GM19397 (cell line): ENCODE measurements at regions not wholly inside any gene's neighbourhood (a gene's known extent, or its start where the extent isn't known, plus 50 kb on each side); places are given as distances from the start of the nearest gene placed in this dataset.

Experiments
- ATAC-seq: cut with Tn5 transposase; IDR thresholded peaks from one replicate; pipeline ENCODE4 v1.9.1; 2021; ENCODE audit warnings: mild to moderate bottlenecking, moderate library complexity; ENCODE audit not compliant: unreplicated experiment

DNA sequence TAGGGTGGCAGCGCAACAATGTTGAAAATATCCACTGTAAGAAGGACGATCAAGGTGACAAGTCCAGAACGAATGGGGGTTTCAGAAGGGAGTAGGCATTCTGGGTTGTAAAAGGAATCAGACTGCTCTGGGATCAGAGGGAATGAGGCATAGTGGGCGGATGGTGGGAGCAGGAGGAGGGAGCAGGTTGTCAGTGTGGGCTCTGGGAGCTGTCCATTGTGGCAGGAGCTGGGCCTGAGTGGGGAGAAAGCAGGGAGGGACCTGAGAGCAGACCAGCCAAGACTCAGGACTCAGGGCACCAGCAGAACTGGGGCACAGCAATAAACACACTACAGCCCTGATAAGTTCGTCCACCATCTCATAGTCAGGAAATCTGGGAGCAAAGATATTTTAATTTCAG is 292.6 kb upstream of the MKI67 start:
- no peak for ATAC-seq

DNA sequence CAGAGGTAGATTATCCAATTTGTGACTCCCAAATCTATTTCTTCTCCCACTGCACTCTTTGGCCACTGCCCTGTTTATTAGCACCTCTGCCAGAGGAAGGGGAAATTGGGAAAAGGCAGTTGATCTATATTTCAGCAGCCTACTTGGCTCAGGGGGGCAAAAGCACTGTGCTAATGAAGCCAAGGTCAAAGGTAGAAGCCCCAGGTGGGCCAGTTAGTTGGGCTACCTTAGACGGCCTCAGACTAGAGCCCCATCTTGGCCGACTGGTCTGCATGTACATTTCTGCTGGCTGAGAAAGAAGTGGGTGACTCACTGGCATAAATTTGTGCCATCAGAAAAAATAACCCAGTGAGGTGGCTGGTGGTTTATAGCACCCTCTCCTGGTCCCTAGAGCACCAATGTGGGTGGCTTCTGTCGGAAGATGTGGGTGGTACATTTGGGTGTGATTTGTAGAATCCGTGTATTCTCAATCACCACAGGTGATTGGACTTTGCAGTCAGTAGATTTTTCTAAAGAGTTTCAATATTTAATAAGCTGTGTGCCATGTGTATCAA is 293.3 kb upstream of the MKI67 start:
- no peak for ATAC-seq

GRCh38 chr10:128420623-128421022 is 294.4 kb upstream of the MKI67 start:
- no peak for ATAC-seq

GRCh38 chr10:128421371-128422160 is 295.3 kb upstream of the MKI67 start:
- no peak for ATAC-seq

GRCh38 chr10:128422190-128422589 is 296.0 kb upstream of the MKI67 start:
- no peak for ATAC-seq

DNA sequence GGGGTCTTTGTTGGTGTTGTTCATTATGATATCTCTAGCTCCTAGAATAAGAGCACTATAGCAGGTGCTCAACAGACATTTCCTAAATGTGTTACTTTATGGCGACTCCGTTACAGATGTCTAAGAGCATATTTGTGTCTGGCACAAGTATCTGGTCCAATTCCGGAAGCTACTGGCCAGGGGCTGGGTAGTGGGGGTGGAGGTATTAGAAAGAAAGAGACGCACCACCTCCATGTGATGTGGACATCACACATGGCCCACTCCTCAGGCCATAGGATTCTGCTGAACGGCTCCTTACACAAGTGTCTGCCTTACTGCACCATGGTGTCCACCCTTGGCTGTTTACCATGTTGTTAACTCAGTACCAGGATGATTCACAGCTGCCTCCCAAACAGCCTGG is 296.8 kb upstream of the MKI67 start:
- no peak for ATAC-seq

DNA sequence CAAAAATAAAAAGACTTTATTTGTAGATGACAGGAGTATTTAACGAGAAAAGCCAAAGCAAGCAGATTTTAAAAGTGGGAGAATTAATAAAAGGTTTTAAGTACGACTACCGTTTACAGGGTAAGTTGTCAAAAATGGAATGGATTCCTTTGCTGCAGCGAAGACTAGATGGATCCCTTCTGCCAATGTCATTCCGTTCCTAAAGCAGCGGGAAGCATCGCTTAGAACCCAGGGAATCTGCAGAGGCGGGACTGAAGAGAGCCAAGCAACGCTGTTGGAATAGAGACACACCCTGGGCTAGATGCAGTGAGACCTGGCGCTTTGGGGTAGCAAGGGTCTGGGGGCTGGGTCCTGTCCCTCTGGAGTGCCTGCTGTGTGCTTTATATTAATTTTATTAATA is 303.1 kb upstream of the MKI67 start:
- no peak for ATAC-seq

- no peak for ATAC-seq
Observed at GRCh38 chr10:128429835-128430513, 303.8 kb upstream of the MKI67 start.

GRCh38 chr10:128431083-128431482 is 304.9 kb upstream of the MKI67 start:
- ATAC-seq: no peak

DNA sequence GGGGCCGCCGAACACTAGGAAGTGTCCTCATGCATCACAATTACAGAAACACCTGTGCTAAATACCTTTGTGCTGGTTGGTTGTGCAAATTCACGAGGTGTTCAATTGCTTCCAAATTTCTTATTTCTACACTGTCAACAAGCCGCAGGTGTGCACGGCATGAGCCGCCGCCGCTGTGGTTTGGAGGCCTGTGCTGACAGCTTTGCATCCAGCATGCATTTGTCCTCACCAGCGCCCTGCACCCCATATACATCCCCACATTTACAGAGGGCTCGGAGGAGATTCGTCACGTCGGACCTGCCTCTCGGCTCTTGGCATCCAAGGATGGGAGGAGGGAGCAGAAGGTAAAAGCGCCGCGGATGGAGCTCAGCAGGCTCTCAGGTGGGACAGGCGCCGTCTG is 305.3 kb upstream of the MKI67 start:
- ATAC-seq: no peak

DNA sequence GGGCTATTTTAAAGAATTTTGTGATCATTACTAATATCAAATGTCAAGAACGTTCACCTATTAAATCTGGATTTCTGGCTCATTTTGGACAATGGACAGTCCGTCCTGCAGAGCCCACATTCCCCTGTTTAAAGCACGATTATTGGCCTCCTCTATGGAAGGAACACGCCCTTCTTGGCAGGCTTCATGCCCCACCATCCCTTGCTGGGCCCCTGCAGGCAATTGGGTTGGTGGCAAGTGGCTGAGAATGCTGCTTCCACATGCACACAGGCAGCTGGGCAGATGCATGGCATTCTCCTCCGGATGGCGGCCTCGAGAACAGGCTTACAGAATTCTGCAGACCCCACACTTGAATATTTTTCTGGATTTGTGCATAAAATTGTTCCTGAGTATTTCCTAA is 305.8 kb upstream of the MKI67 start:
- ATAC-seq: no peak

GRCh38 chr10:128432423-128432822 is 306.2 kb upstream of the MKI67 start:
- ATAC-seq: no peak

DNA sequence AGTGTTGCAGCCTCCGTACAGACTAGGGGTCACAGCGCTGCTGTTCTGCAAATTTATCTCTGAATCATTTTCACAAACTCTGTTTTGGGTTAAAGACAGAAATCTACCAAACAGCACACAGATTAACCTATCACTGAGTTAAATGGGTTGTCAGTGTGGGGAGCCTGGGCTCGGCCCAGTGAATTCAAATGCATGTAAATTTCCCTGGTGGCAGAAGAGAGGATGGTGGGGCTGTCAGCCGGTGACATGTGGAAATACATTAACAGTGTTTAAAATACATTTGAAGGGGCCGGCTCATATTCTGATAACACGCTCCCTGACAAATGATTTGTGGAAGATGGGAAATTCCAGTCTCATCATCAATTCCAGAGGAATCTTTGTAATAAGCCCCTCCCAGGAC is 309.6 kb upstream of the MKI67 start:
- ATAC-seq: no peak

DNA sequence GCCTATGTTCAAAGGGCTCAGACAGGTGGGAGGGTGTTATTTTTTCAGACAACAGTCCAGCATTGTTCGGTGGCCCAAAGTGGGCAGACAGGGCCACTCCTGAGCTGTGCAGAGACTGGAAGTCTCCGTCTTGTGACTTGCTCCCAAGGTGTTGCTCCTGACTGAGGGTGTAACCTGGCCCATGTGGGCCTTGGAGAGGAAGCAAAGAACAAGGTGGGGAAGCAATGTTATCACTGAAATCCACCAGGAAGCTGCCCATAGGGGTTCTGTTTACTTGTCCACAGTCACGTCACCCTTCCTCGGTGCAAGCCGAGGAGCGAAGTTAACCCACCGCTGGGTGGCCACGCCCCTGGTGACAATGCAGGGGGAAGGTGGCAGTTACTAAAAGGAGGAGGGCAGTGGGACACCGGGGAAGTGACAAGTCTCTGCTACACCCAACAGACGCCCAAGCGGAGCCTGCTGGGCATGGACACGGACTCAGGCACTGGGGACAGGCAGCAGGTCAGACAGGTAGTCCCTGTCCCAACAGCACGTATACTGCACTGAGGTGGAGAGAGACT is 311.6 kb upstream of the MKI67 start:
- no peak for ATAC-seq

DNA sequence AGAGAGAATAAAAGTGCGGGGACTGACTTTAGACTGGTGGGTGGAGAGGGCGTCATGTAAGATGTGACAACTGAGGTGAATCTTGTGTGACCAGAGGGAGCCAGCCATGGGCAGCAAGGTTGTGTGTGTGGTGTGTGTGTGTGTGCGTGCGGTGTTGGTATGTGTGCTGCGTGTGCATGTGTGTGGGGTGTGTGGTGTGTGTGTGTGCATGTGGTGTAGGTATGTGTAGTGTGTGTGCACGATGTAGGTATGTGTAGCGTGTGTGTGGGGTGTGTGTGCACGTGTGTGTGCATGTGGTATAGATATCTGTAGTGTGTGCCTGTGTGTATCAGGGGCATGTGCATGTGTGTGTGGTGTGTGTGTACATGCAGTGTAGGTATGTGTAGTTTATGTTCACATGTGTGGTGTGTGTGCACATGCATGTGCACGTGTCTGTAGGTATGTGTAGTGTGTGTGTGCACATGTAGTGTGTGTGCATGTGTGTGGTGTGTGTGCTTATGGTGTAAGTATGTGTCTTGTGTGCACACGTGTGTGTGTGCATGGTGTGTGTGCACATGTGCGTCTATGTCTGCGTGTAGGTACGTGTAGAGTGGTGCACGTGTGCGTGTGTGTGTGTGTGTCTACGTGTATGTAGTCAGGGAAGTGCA is 312.3 kb upstream of the MKI67 start:
- ATAC-seq: no peak

DNA sequence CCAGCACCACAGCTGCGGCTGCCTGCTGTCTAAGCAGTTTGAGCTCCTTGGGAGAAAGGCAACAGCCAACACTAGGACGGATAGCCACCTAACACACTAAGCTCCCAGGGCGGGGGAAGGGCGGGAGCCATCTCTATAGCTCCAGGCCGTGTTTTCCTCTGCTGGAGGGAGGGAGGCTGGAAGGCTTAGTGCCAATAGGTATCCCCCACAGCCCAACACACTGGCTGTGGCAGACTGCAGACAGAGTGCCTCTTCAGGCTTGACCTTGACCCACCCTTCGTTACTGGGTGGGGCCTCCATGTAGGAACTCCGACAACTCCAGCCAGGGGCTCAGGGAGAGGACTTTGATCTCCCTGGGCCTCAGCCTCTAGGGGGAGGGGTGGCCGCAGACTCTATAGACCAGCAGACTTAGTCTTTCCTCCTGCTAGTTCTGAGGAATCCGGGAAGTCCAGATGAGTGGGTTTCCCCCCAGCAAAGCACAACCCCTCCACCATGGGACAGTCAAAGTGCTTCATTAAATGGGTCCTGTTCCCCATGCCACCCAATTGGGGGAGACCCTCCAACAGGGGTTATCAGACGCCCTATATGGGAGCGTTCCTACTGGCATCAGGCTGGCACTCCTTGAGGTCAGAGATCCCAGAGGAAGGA is 314.4 kb upstream of the MKI67 start:
- ATAC-seq: no peak

- no peak for ATAC-seq
Observed at GRCh38 chr10:128443925-128444518, 317.8 kb upstream of the MKI67 start.

DNA sequence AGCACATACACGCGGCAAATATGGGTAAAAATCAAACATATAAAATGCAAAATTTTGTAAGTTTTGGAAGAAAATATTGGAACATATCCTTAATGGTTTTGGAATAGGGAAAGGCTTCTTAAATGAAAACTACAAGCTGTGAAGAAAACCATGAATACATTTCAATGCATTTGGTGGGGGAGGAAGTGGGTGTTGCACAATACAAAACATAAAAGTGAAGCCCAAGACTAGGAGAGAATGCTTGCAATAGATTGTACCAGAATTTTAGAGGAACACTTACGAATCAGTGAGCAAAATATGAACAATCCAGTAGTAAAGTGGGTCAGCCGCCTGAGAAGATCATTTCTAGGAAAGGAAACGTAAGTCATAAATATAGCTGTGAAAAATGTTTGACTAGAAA is 322.6 kb upstream of the MKI67 start:
- no peak for ATAC-seq

DNA sequence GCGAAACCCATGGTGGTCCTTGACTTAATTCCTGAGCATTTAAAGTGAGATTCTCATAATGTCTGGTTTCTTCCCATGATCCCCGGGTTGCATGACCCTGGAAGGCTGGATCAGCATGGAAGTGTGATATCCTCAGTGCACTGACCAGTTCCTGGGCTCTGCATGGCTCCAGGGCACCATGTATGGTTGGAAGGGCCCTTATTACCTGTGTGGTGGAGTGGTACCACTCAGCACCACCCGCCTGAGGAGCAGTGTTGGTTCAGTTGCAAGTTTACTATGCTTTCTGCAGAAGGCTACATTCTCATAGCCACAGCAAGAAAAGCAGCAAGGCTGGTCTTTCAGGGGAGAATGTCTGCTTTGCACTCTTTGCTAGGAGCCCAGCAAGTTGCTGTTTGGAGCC is 325.7 kb upstream of the MKI67 start:
- no peak for ATAC-seq

- no peak for ATAC-seq
Observed at GRCh38 chr10:128456271-128456670, 330.0 kb upstream of the MKI67 start.

GRCh38 chr10:128457136-128457535 is 330.9 kb upstream of the MKI67 start:
- ATAC-seq: no peak
